ENCODE measurements at regions not wholly inside any gene's neighbourhood (a gene's known extent, or its start where the extent isn't known, plus 50 kb on each side); places are given as distances from the start of the nearest gene placed in this dataset.
"Not testable (repeated sequence)": the region's sequence is repeated elsewhere in the genome, so short reads cannot be mapped to it uniquely, and the experiment has no call there.

GRCh38 chr11:38700111-38700510 is 2102.1 kb upstream of the RAG2 start:
- DNase-seq: no peak

GRCh38 chr11:38693306-38693705 is 2095.3 kb upstream of the RAG2 start:
- DNase-seq: no peak

GRCh38 chr11:38690211-38690610 is 2092.2 kb upstream of the RAG2 start:
- DNase-seq: not testable (repeated sequence)

- no peak for DNase-seq
These were observed 2089.0 kb upstream of the RAG2 start for GRCh38 chr11:38687008-38687407.

- no peak for DNase-seq
These were observed 2085.4 kb upstream of the RAG2 start for GRCh38 chr11:38683484-38683883.

- no peak for DNase-seq
These were observed 2082.7 kb upstream of the RAG2 start for GRCh38 chr11:38680746-38681145.

- DNase-seq: no peak
These were observed 2082.1 kb upstream of the RAG2 start for GRCh38 chr11:38680166-38680565.

- DNase-seq: no peak
These were observed 2074.4 kb upstream of the RAG2 start for GRCh38 chr11:38672445-38672844.

GRCh38 chr11:38667359-38667758 is 2069.3 kb upstream of the RAG2 start:
- DNase-seq: no peak

- no peak for DNase-seq
These were observed 2050.6 kb upstream of the RAG2 start for GRCh38 chr11:38648604-38649003.

GRCh38 chr11:38646382-38646781 is 2048.3 kb upstream of the RAG2 start:
- DNase-seq: no peak

GRCh38 chr11:38640854-38641253 is 2042.8 kb upstream of the RAG2 start:
- no peak for DNase-seq

- no peak for DNase-seq
These were observed 2014.7 kb upstream of the RAG2 start for GRCh38 chr11:38612701-38613100.

GRCh38 chr11:38601371-38601770 is 2003.3 kb upstream of the RAG2 start:
- not testable (repeated sequence) for DNase-seq

GRCh38 chr11:38598418-38598817 is 2000.4 kb upstream of the RAG2 start:
- DNase-seq: no peak

GRCh38 chr11:38595359-38596016 is 1997.5 kb upstream of the RAG2 start:
- not testable (repeated sequence) for DNase-seq

- DNase-seq: no peak
These were observed 1996.9 kb upstream of the RAG2 start for GRCh38 chr11:38594895-38595294.

GRCh38 chr11:38593649-38594048 is 1995.6 kb upstream of the RAG2 start:
- no peak for DNase-seq

- no peak for DNase-seq
These were observed 1984.7 kb upstream of the RAG2 start for GRCh38 chr11:38582756-38583155.

- DNase-seq: no peak
These were observed 1984.1 kb upstream of the RAG2 start for GRCh38 chr11:38582151-38582550.

- no peak for DNase-seq
These were observed 1979.7 kb upstream of the RAG2 start for GRCh38 chr11:38577769-38578168.

GRCh38 chr11:38562562-38562961 is 1964.5 kb upstream of the RAG2 start:
- no peak for DNase-seq

- DNase-seq: no peak
These were observed 1955.1 kb upstream of the RAG2 start for GRCh38 chr11:38553148-38553547.

GRCh38 chr11:38547462-38547861 is 1949.4 kb upstream of the RAG2 start:
- no peak for DNase-seq

- no peak for DNase-seq
These were observed 1946.0 kb upstream of the RAG2 start for GRCh38 chr11:38543986-38544385.
